ENCODE measurements at regions not wholly inside any gene's neighbourhood (a gene's known extent, or its start where the extent isn't known, plus 50 kb on each side); places are given as distances from the start of the nearest gene placed in this dataset.

DNA sequence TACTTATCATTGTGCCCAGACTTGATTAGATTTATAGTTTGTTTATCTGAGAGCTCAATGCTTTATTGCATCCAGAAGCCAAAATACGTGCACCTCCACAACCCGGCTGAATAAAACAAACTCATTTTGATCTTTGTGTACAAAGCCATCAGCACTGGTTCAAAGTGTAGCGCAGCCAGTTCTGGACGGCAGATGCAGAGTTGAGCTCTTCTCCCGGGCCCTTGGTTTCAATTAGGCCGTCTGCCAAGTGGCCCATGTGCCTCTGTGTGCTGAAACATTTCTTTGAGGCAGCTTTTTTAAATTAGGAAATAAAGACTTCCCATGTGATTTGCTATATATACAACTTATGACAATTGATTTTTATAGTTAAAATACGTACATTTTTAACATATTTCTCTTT is 96.2 kb upstream of the RSPO3 start:
- DNase-seq: peak; percentile 32

DNA sequence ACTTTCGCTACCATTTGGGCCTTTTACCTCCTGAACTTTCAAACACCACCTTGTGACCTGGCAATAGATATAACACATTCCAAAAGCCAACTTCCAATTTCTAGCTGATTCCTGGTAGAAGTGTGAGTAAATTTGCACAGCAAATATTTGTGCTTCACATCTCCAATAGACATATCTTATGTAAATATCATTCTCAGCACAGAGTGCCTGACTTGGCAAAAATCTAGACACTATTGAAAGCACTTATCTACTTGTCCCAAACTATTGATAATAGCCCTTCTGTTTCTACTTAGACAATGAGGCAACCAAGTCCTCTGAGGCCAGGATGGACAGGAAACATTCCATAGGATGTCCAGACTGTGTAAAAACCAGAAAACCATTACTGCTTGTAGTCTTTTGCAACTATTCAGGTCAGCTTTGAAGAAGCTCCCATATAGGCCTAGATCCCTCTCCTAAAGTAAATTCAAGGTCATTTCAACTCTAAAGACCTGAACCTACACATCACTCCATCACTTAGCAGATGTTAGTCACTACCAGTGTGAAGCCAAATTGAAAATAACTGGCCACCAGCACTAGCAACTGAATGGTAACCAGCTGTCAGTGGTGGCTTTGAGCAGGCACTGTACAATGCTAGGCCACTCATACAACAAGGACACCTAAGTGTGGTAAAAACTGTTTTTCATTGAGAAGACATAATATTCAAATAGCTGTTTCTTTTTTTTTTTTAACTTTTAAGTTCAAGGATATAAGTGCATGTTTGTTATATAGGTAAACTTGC is 95.3 kb upstream of the RSPO3 start:
- DNase-seq: no peak

- no peak for DNase-seq
These were observed 92.2 kb upstream of the RSPO3 start for GRCh38 chr6:127026247-127026646.

- no peak for DNase-seq
These were observed 88.4 kb upstream of the RSPO3 start for GRCh38 chr6:127030111-127030510.

DNA sequence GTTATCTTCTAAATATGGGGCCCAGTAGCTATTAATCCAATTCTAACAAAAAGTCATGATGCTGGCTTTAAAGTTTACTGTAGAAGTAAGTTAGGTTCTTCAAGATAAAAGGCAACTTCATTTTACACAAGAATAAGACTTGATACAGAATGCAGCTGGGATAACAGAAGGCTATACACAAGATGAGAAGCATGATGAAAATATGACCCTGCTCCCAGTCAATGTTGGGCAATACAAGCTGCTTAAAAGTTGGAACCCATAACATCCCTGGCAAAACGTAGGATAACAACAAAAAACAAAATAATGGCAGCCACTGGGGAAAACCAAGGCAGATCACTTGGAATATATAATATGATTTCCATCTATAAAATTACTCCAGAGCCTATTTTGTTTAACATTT is 87.6 kb upstream of the RSPO3 start:
- no peak for DNase-seq

DNA sequence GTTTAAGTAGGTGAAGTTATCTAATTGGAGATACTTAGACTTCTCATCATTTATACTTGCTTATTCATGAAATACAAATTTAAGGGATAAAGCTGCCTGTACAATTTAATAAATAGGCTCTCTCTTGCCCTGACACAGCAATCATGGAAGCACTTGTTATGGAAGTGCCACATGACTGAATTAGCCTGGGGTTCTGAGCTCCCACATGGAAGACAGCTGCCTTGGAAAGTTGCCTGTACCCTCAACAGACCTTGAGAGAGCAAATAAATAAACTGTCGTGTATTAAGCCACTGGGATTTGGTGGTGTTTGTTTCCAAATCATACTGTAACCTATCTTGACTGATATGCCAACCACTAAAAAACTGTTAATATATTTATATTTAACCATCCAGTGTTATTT is 87.0 kb upstream of the RSPO3 start:
- DNase-seq: no peak

- DNase-seq: no peak
These were observed 85.5 kb upstream of the RSPO3 start for GRCh38 chr6:127032971-127033370.

DNA sequence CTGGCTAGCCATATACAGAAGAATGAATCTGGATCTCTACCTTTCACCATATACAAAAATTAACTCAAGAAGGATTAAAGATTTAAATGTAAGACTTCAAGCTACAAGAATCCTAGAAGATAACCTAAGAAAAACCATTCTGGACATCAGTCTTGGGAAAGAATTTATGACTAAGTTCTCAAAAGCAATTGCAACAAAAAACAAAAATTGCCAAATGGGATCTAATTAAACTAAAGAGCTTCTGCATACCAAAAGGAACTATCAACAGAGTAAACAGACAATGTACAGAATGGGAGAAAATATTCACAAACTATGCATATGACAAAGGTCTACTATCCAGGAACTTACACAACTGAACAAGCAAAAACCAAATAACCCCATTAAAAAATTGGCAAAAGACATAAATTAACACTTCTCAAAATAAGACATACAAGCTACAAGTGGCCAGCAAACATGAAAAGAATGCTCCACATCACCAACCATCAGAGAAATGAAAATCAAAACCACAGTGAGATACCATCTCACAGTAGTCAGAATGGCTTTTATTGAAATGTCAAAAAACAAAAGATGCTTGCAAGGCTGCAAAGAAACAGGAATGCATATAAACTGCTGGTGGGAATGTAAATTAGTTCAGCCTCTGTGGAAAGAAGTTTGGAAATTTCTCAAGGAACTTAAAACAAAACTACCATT is 66.8 kb upstream of the RSPO3 start:
- DNase-seq: no peak

GRCh38 chr6:127053032-127053874 is 65.2 kb upstream of the RSPO3 start:
- DNase-seq: no peak

DNA sequence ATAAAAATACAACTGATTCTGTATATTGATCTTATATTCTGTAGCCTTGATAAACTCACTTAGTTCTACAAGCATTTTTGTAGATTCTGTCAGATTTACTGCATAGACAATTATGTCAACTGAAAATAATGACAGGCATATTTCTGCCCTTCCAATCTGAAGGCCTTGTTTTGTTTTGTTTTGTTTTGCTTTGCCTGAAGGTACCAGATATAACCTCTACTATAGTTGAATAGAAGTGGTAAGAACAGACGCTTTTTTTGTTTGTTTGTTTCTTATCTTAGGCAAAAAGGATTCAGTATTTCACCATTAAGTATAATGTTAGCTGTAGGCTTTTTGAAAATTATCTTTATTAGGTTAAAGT is 64.6 kb upstream of the RSPO3 start:
- DNase-seq: no peak

- no peak for DNase-seq
These were observed 60.4 kb upstream of the RSPO3 start for GRCh38 chr6:127058027-127058426.

- no peak for DNase-seq
These were observed 59.5 kb upstream of the RSPO3 start for GRCh38 chr6:127058936-127059335.

Measured in right hindlimb (tissue), 1 donor.